Large intestine (tissue), 3 donors: ENCODE measurements at regions not wholly inside any gene's neighbourhood (a gene's known extent, or its start where the extent isn't known, plus 50 kb on each side); places are given as distances from the start of the nearest gene placed in this dataset.
A peak's percentile ranks its signal among the peaks of the same experiment; 100 is the strongest.

Experiments
- DNase-seq, 2 donors: peaks; one replicate each; pipeline versions ENCODE4 v3.0.0 to v3.0.0-alpha.2; 2013
- H3K27ac ChIP-seq: one replicate; pipeline ENCODE4 v1.5.1; 2013; ENCODE audit warnings: low read length
- H3K27me3 ChIP-seq: 2 replicates; pipeline ENCODE4 v1.6.1; 2013; ENCODE audit warnings: low read length; ENCODE audit not compliant: control insufficient read depth, insufficient read depth
- H3K36me3 ChIP-seq: 2 replicates; pipeline ENCODE4 v1.6.1; 2013; ENCODE audit warnings: low read length; ENCODE audit not compliant: control insufficient read depth, insufficient read depth
- H3K4me1 ChIP-seq: one replicate; pipeline ENCODE4 v1.6.1; 2013; ENCODE audit warnings: low read length; ENCODE audit not compliant: control insufficient read depth, insufficient read depth
- H3K4me3 ChIP-seq: one replicate; pipeline ENCODE4 v1.5.1; 2013; ENCODE audit warnings: low read length
- H3K9me3 ChIP-seq: one replicate; pipeline ENCODE4 v1.6.1; 2013; ENCODE audit warnings: mild to moderate bottlenecking, low read depth, low read length, moderate library complexity; ENCODE audit not compliant: control insufficient read depth
- WGBS: methylation state at CpG from one replicate; pipeline ENCODE4 v1.1.5; 2013; ENCODE audit warnings: low lambda C conversion rate; ENCODE audit not compliant: insufficient coverage; 5-methylcytosine and 5-hydroxymethylcytosine counted together

DNA sequence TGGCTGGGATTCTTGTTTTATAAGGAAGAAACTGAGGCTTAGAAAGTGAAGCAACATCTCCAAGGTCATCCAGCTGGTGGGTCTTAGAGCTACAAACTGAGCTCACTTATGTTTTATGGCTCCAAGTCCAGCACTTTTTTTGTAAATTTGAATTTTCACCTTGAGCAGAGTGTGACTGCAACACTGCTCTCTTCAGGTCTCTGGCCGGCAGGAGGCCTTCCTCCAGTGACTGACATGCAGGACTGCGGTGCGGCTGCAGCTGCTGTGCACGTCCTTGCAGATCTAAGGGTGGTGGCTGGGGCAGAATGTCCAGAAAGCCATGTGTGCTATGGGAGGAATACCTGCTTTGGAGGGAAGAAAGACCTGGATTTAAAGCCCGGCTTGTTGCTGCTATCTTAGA lies 284.2 kb upstream of the POU3F1 start:
- no peak for DNase-seq
- H3K27ac ChIP-seq: no peak overlapping the region
- H3K9me3 ChIP-seq: no peaks in the 10 kb centered on the region
- no peaks in the 10 kb centered on the region for H3K36me3 ChIP-seq
- no peaks in the 10 kb centered on the region for H3K4me1 ChIP-seq
- no peak overlapping the region for H3K4me3 ChIP-seq
- WGBS: no CpG with 5 or more reads among the region's 5 CpGs
- peaks cover 3% of the 10 kb centered on the region for H3K27me3 ChIP-seq

DNA sequence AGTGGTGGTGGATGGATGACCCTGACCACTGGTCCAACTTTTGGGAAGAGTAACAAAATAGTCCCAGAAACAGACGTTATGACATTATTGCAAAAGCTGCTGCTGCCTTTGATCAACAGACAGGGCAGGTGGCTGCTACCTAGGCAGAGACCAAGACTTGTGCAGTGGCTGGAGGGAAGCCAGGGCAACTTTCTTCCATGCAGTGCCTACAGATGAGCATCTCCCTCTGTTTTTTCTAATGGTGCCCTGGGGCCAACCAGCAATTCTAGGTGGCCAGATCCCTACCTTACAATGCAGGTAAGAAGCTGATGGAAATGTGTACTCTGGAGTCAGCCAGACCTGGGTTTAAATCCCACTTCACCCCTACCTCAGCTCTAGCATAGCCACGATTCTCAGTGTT lies 283.1 kb upstream of the POU3F1 start:
- WGBS: no CpG with 5 or more reads among the region's 2 CpGs
- Histone ChIP-seq H3K36me3 (no peaks in the 10 kb centered on the region), H3K27ac (no peak overlapping the region), H3K27me3 (no peaks in the 10 kb centered on the region), H3K4me3 (no peak overlapping the region), H3K9me3 (no peaks in the 10 kb centered on the region), H3K4me1 (no peaks in the 10 kb centered on the region)
- DNase-seq: no peak

DNA sequence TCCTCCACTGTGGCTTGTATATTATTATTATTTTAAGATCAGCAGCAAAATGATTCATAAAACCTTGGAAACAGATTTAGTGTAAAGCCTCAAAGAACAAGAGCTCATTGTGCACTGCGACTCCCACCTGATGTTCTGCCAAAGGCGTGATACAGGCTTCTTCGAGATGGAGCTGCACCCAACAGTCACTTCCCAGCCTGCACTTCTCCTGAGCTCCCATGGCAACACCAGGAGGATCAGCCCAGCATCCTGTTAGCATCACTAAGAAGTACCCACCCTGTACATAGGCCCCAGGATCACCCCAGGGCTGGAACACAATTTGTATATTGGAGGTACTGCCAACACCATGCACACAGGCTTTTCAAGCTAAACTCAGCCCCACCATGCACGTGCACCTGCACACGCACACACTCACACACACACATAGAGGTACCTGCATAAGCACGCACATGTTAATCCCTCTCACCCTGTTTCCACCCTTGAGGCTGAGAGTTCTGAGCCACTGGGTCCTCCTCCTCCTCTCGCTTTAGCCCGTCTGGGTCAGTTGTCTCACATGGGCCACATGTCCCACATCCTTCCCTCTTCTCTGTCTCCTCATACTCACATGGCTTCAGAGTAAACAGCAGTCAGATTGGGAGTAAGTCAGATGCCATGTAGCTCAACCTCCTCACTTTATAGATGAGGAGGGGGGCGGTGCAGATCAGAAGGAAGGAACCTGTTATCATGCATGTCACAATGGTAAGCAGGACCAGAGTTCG lies 281.9 kb upstream of the POU3F1 start:
- Histone ChIP-seq H3K4me3 (no peak overlapping the region), H3K9me3 (no peaks in the 10 kb centered on the region), H3K27ac (no peak overlapping the region), H3K36me3 (no peaks in the 10 kb centered on the region), H3K27me3 (peaks cover 6% of the 10 kb centered on the region), H3K4me1 (no peaks in the 10 kb centered on the region)
- DNase-seq: no peak
- no CpG with 5 or more reads among the region's 10 CpGs for WGBS

DNA sequence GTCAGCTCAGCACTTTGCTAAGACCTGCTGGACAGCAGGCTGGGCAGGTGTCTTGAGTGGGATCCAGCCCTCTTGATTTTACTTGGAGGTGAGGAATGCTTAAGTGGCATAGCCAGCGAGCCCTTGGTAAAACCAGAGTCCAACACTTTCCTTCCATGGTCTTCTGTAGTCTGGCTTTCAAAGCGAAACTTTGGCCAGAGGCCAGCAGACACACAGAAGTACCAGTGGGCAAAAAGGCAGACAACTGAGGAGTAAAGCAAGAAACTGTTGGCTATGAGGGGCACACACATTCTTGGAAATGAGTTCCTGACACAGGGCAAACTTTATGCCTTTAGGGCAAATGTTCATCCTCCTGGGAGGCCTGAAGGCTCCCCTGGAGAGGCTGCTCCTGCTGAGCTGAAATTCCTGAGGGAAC lies 281.0 kb upstream of the POU3F1 start:
- Histone ChIP-seq H3K27me3 (peaks cover 10% of the 10 kb centered on the region), H3K27ac (no peak overlapping the region), H3K4me3 (no peak overlapping the region), H3K36me3 (no peaks in the 10 kb centered on the region), H3K4me1 (no peaks in the 10 kb centered on the region), H3K9me3 (no peaks in the 10 kb centered on the region)
- 57% methylated on average over 1 of the region's 2 CpGs for WGBS
- no peak for DNase-seq

DNA sequence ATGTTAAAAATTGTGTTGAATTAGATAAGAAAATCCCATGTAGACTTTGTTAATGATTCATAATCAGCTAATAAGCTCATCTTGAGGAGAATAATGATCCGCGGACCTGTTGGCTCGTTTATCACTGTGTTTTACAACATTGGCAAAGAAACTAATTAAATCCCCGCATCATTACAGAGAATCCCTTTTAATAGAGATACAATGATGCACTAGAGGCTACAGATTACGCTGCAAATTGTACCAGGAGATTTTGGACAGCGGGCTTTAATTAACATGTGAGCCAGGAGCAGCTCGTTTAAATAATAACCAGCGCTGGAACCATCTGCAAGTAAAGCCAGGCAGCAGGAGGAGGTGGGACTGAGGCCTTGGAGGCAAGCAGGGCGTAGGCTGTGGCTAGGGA lies 280.3 kb upstream of the POU3F1 start:
- no peak overlapping the region for H3K27ac ChIP-seq
- 60% methylated on average over 1 of the region's 9 CpGs for WGBS
- H3K4me1 ChIP-seq: no peaks in the 10 kb centered on the region
- no peaks in the 10 kb centered on the region for H3K9me3 ChIP-seq
- DNase-seq: no peak
- H3K27me3 ChIP-seq: peaks cover 10% of the 10 kb centered on the region
- H3K36me3 ChIP-seq: no peaks in the 10 kb centered on the region
- no peak overlapping the region for H3K4me3 ChIP-seq

DNA sequence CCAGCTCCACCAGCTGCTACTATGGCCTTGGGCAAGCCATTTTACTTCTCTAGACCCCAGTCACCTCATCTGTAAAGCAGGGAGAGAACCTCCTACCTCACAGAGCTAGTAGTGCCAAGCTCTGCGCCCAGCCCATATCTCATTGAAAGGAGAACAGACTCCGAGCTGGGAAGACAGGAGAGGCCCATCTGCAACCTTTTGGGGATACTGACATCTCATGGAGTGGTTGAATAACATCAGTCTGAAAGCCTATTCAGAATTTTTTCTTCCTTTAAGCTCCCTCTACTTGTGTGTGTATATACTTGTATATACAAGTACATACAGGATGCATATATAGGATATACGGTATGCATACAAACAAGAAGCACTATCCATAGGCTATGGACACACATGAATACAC lies 279.5 kb upstream of the POU3F1 start:
- 0% methylated on average over 1 of the region's 3 CpGs for WGBS

DNA sequence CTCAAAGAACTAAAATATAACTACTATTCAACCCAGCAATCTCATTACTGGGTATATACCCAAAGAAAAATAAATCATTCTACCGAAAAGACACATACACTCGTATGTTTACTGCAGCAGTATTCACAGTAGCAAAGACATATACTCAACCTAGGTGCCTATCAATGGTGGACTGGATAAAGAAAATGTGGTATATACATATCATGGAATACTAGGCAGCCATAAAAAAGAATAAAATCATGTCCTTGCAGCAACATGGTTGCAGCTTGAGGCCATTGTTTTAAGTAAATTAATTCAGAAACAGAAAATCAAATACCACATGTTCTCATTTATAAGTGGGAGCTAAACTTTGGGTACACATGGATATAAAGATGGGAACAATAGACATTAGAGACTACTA lies 266.2 kb upstream of the POU3F1 start:
- no peak overlapping the region for H3K4me3 ChIP-seq
- DNase-seq: no peak
- no CpG with 5 or more reads among the region's 2 CpGs for WGBS
- no peaks in the 10 kb centered on the region for H3K4me1 ChIP-seq
- H3K9me3 ChIP-seq: no peaks in the 10 kb centered on the region
- no peak overlapping the region for H3K27ac ChIP-seq
- no peaks in the 10 kb centered on the region for H3K27me3 ChIP-seq
- no peaks in the 10 kb centered on the region for H3K36me3 ChIP-seq

More for the DNA sequence above, 279.5 kb upstream of the POU3F1 start:
- Histone ChIP-seq H3K36me3 (no peaks in the 10 kb centered on the region), H3K9me3 (no peaks in the 10 kb centered on the region), H3K4me3 (no peak overlapping the region), H3K4me1 (no peaks in the 10 kb centered on the region), H3K27me3 (peaks cover 10% of the 10 kb centered on the region), H3K27ac (no peak overlapping the region)
- DNase-seq: no peak

DNA sequence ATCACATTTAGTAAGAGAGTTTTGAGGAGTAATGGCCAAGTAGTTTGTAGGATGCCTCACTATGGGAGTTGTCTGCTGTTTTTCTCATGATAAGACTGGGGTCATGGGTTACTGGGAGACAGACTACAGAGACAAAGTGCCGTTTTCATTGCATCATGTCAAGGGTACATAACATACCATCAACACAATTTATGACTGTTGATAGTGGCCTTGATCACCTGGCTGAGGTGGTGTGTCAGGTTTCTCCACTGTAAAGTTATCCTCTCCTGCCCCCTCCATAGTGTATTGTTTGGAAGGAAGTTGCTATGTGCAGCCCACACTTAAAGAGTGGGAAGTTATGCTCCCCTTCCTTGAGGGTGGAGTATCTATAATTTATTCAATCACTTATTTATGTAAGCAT lies 263.5 kb upstream of the POU3F1 start:
- Histone ChIP-seq H3K9me3 (no peaks in the 10 kb centered on the region), H3K36me3 (no peaks in the 10 kb centered on the region), H3K27me3 (no peaks in the 10 kb centered on the region), H3K4me1 (no peaks in the 10 kb centered on the region), H3K27ac (no peak overlapping the region), H3K4me3 (no peak overlapping the region)
- WGBS: no CpG with 5 or more reads among the region's 1 CpG
- peak in 1 of 2 donors; percentile 13 for DNase-seq

DNA sequence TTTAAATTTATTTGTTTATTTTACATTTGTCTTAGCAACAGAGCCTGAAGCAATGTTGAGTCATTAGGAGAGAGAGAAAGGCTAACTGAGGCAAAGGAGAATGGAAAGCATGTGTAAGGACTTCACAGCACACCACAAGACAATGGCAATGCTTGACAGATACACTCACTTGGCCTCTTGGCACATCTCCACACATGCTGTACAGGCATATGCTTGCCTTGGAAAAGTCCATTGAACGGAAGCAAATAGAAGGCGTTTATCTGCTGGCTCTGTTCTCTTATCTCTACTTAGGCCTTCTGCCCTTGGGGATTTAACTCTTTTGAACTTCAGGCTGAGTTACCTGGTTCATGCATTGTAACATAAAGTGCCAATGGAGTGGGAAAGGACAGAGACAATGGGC lies 262.2 kb upstream of the POU3F1 start:
- H3K27ac ChIP-seq: no peak overlapping the region
- no peaks in the 10 kb centered on the region for H3K4me1 ChIP-seq
- H3K4me3 ChIP-seq: no peak overlapping the region
- no peaks in the 10 kb centered on the region for H3K27me3 ChIP-seq
- H3K9me3 ChIP-seq: no peaks in the 10 kb centered on the region
- WGBS: no CpG with 5 or more reads among the region's 2 CpGs
- no peaks in the 10 kb centered on the region for H3K36me3 ChIP-seq
- DNase-seq: peak in 1 of 2 donors; percentile 14

DNA sequence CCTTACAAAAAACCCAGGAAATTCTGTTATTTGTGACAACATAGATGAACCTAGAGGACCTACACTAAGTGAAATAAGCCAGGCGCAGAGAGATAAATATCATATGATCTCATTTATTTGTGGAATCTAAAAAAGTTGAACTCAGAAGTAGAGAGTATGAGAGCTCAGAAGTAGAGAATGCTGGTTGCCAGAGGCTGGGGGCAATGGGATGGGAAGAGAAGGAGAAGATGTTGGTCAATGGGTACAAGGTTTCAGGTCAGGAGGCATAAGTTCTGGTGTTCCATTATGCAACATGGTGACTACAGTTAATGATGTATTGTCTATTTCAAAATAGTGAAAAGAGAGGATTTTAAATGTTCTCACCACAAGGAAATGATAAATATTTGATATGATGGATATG lies 259.1 kb upstream of the POU3F1 start:
- Histone ChIP-seq H3K27ac (no peak overlapping the region), H3K4me3 (no peak overlapping the region), H3K9me3 (no peaks in the 10 kb centered on the region), H3K27me3 (peaks cover 5% of the 10 kb centered on the region), H3K36me3 (no peaks in the 10 kb centered on the region), H3K4me1 (no peaks in the 10 kb centered on the region)
- no CpG with 5 or more reads among the region's 1 CpG for WGBS
- no peak for DNase-seq

DNA sequence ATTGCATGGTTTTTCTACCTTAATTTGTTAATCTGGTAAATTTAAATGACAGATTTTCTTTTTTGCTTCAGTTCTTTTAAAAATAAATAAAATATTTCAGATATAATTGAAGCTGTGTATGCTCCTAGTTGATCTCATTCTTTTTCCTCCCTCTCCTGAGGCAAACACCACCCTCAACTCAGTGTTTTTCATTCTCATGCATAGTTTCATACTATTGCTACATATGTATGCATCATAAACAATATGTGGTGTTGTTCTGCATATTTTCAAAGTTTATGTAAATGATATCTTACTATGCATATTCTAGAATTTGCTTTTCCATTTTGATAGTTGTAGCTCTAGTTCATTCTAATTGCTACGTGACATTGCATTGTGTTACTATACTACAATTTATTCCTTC lies 257.2 kb upstream of the POU3F1 start:
- no peaks in the 10 kb centered on the region for H3K4me1 ChIP-seq
- H3K4me3 ChIP-seq: no peak overlapping the region
- no peaks in the 10 kb centered on the region for H3K36me3 ChIP-seq
- no peak overlapping the region for H3K27ac ChIP-seq
- DNase-seq: no peak
- WGBS: 75% methylated on average over 1 of the region's 1 CpG
- H3K27me3 ChIP-seq: peaks cover 6% of the 10 kb centered on the region
- no peaks in the 10 kb centered on the region for H3K9me3 ChIP-seq
